ENCODE measurements at regions not wholly inside any gene's neighbourhood (a gene's known extent, or its start where the extent isn't known, plus 50 kb on each side); places are given as distances from the start of the nearest gene placed in this dataset.
"Not testable (repeated sequence)": the region's sequence is repeated elsewhere in the genome, so short reads cannot be mapped to it uniquely, and the experiment has no call there.

- DNase-seq, result no peak
Measured at GRCh38 chr3:177833332-177833731, 636.0 kb upstream of the TBL1XR1 start.

DNA sequence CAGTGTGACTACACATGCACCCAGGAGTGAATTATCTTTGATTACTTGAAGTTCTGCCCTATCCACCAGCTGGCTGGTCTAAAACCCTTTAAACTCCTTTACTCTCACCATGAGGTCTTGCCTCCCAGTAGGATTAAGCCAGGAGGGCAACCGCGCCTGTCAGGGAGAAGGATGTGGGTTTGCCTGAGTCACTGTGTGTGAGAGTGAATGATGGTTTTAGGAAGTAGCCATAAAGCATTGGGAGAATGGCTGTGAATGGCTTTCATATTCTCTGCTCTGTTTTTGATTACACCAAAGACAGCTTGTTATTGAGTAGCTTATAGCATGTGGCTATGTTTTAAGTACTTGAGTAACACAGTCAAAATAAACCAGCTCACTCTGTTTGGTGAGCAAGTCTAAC is 637.7 kb upstream of the TBL1XR1 start:
- no peak for DNase-seq

DNA sequence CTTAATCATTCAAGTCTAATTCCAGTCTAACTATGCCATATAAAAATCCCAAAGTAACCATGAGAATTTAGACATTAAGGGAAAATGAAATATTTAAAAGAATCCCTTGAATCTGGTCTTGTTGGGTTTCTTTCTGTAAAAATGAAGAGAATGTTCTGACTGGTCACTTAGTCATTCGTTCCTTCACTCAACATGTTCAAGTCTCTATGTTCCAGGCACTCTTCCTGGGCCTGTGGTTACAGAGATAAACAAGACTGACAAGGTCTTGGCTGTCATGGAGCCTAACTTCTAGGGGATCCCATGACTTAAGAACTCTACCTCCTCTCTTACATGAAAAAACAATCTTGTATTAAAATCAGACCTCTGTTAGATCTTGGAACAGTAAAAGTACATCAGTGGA is 638.6 kb upstream of the TBL1XR1 start:
- DNase-seq, result no peak

DNA sequence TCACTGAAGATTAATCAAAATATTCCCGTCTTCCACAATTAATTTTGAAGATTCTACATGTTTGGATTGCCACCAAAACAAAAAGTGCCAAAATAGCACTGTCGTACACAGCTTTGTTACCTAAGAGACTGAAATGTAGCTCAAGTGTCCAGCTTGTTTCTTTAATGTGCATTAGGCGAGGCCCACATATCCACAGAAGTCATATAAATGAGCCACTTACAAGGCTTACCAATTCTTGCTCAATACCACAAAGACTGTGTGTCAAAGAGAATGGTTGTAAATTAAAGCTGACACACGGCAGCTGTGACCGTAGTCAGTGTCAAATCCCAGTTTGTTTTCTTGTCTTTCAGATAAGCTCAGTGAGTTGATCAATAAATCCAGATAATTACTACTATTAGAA is 639.4 kb upstream of the TBL1XR1 start:
- DNase-seq, result no peak

- no peak for DNase-seq
Measured at GRCh38 chr3:177837951-177838655, 640.8 kb upstream of the TBL1XR1 start.

DNA sequence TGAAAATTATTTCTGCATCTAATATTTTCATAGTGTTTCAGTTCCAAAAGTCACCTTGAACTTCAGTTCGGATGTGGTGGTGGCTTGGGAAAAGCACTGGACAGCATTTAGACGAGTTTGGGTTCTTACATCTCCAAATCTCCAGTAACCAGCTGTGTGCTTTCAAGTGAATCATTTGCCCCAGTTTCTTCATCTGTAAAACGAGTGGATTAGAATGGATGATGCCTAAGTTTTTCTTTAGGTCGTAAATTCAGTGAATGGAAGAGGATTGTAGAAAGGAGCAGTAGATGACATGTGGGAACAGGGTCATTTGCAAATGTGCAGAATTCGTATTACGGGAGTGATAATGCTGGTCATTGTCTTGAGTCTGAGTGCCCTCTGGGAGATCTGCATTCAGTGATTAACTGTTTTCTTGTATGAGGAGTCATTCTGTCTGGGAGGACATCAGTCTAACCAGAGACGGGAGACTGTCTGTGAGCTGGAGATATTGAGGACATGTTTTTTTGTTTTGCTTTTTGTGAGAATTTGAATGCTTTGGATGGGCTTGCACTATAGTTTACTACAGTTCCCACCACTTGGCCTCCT is 641.6 kb upstream of the TBL1XR1 start:
- DNase-seq, result no peak

DNA sequence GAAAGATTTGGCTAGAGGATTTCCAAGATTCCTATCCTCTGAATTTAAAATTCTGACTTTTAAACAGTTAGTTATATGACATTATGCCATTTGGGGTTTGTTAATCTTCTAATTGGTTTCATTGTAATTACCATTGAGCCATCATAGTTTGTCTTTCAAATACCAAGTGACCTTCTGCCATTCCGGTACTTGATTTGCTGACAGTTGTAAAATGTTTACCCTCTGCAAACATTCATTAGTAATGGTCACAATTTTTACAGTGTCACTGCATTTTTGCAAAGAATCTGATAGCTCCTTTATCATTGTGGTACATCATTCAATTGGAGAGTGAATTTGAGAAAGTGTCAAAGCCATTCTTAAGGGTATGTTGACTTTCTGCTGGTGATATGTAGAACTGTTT is 645.0 kb upstream of the TBL1XR1 start:
- no peak for DNase-seq

DNA sequence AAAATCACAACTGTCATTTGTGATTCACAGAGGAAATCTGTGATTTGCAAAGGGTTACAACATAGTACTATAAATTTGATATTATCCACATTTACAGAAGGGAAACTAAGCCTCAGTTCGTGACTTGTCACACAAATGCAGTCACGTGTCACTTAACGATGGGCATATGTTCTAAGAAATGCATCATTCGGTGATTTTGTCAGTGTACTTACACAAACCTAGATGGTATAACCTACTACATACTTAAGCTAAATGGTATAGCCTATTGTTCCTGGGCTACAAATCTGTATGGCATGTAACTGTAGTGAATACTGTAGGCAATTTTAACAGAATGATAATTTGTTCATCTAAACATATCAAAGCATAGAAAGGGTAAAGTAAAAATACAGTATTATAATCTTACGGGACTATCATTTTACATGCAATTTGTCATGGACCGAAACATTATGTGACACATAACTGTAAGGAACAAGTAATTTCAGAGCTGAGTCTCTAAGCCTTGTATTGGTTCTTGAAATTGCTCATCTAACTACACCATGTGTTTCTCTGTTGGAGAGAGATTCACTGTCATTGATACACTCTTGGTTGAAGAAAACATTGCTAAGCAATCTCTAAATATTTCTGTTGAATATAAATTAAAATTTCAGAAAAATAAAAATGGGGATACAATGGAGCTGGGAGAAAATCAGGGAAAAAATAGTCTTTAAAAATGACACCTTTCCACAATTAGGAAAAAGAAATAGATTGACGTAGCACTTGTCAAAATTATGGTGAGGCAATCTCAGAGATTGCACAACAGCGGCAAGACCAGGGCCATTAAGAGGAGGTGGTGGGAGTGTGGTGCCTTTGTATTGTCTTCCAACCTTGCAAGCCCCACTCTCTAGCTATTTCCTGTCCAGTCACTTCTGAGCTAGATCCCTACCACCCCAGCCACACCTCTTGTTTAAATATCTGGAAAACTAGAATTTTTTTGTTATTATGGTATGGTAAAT is 645.8 kb upstream of the TBL1XR1 start:
- DNase-seq, result no peak

- DNase-seq, result no peak
Measured at GRCh38 chr3:177852001-177852807, 654.9 kb upstream of the TBL1XR1 start.

GRCh38 chr3:177855021-177855420 is 657.7 kb upstream of the TBL1XR1 start:
- no peak for DNase-seq

GRCh38 chr3:177860184-177860583 is 662.9 kb upstream of the TBL1XR1 start:
- DNase-seq, result no peak

- DNase-seq, result no peak
Measured at GRCh38 chr3:177862962-177863491, 665.7 kb upstream of the TBL1XR1 start.

- DNase-seq, result not testable (repeated sequence)
Measured at GRCh38 chr3:177871267-177871666, 665.0 kb upstream of the KCNMB2 start.

DNA sequence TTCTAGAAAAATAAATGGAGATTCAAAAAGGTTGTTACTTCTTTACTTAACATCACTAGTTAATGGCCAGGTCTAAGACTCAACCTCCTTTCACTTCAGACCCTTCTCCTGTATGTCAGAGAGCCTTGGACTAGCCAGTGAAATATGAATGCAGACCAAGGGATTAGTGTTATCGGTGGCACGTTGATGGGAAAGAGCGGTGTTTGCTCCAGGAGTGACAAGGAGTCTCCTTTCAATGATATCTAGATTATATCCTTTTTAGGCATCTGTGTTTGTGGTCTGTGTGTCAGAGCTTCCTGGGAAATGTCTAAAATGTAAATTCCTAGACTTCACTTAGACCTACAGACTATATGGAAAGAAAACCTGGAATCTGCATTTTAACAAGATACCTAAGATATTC is 658.0 kb upstream of the KCNMB2 start:
- no peak for DNase-seq

GRCh38 chr3:177878957-177879356 is 657.3 kb upstream of the KCNMB2 start:
- DNase-seq, result no peak

GRCh38 chr3:177881351-177881750 is 654.9 kb upstream of the KCNMB2 start:
- no peak for DNase-seq

DNA sequence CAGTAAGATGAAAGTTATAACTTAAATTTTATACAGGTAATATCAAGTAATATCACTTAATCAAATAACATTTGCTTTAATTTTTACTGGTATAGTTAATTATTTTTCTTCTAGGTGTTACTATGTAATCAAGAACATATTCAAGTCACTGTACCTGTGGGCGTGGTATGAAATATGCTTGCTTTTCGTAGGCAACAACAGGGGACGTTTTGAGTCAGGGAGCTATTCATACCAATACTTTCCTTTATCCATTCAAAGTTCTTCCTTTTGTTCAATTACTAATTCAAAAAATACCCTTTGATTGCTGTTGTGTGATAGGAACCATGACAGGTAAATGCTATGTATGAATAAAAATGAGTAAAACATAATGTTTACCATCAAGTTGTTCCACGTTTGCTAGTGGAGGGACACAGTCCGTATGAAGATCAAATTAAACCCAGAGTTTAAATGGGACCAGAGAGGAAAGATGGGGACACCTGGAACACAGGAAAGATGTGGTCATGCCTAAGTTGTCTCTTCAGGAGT is 654.0 kb upstream of the KCNMB2 start:
- DNase-seq, result no peak

- DNase-seq, result no peak
Measured at GRCh38 chr3:177883091-177883490, 653.1 kb upstream of the KCNMB2 start.

DNA sequence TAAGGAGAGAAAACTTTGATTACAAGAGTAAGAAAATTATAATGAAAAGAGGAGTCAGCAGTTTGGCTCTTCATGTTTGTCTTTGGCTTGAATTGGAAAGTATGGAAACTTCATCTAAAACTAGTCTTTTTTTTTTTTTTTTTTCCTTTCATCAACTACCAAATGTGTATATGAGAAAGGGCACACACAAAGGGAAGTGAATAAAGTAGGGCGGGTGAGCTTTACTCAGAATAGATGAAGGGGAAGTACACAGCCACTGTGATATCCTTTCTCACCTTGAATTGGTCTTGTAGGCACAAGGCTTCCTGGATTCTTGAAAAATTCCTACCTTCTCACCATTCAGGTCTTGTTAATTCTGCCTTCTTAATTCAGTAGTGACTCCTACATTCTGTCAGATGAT is 652.3 kb upstream of the KCNMB2 start:
- DNase-seq, result no peak

DNA sequence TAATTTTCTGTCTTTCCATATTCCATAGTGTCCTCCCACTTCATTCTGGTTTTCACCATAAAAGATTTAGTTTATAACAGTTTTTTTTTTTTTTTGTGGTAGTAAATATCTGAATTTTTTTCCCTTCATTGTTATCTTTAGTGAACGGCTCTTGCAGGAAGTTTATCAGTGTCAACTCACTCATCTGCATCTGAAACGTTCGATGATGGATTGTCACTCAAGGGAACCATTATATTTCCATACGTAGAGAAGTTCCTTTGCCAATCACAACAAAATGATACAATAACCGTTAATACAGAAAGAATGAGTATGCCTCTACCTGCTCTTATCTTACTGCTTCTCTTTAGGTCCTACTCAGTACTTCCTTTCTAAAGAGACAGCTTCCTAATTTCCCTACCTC is 651.2 kb upstream of the KCNMB2 start:
- DNase-seq, result no peak

- no peak for DNase-seq
Measured at GRCh38 chr3:177886501-177886900, 649.7 kb upstream of the KCNMB2 start.

GRCh38 chr3:177887475-177887874 is 648.8 kb upstream of the KCNMB2 start:
- DNase-seq, result no peak

Data from stimulated activated CD4-positive, alpha-beta T cell treated with anti-CD3 and anti-CD28 coated beads, Interleukin-4, amount 100 ng/mL, for 4 hours (primary cell).